Renal cortical epithelial cell (primary cell): ENCODE measurements at regions not wholly inside any gene's neighbourhood (a gene's known extent, or its start where the extent isn't known, plus 50 kb on each side); places are given as distances from the start of the nearest gene placed in this dataset.
"Not testable (repeated sequence)": the region's sequence is repeated elsewhere in the genome, so short reads cannot be mapped to it uniquely, and the experiment has no call there.

ENCODE experiments used
- DNase-seq: peaks from one replicate; pipeline ENCODE4 v3.0.0-alpha.2; 2011; ENCODE audit warnings: low read depth

GRCh38 chr15:20009619-20010018 is 532.0 kb downstream of the GOLGA6L6 start:
- DNase-seq, result not testable (repeated sequence)

GRCh38 chr15:20007338-20007737 is 534.3 kb downstream of the GOLGA6L6 start:
- DNase-seq, result not testable (repeated sequence)

- not testable (repeated sequence) for DNase-seq
These were observed 538.1 kb downstream of the GOLGA6L6 start for GRCh38 chr15:20003471-20003870.

GRCh38 chr15:20002560-20002959 is 539.0 kb downstream of the GOLGA6L6 start:
- DNase-seq, result not testable (repeated sequence)

GRCh38 chr15:19996574-19997194 is 544.9 kb downstream of the GOLGA6L6 start:
- not testable (repeated sequence) for DNase-seq

- DNase-seq, result not testable (repeated sequence)
These were observed 546.3 kb downstream of the GOLGA6L6 start for GRCh38 chr15:19995296-19995695.

- DNase-seq, result no peak
These were observed 549.2 kb downstream of the GOLGA6L6 start for GRCh38 chr15:19992428-19992827.

GRCh38 chr15:19988094-19988660 is 553.4 kb downstream of the GOLGA6L6 start:
- DNase-seq, result no peak

GRCh38 chr15:19987389-19988048 is 554.1 kb downstream of the GOLGA6L6 start:
- no peak for DNase-seq

- no peak for DNase-seq
These were observed 557.5 kb downstream of the GOLGA6L6 start for GRCh38 chr15:19984101-19984500.

GRCh38 chr15:19974998-19975397 is 566.6 kb downstream of the GOLGA6L6 start:
- no peak for DNase-seq

- DNase-seq, result no peak
These were observed 567.9 kb downstream of the GOLGA6L6 start for GRCh38 chr15:19973718-19974117.

- not testable (repeated sequence) for DNase-seq
These were observed 569.0 kb downstream of the GOLGA6L6 start for GRCh38 chr15:19972582-19972981.

GRCh38 chr15:19965574-19965973 is 576.0 kb downstream of the GOLGA6L6 start:
- not testable (repeated sequence) for DNase-seq

- DNase-seq, result not testable (repeated sequence)
These were observed 577.1 kb downstream of the GOLGA6L6 start for GRCh38 chr15:19964480-19964879.

GRCh38 chr15:19956124-19956796 is 585.3 kb downstream of the GOLGA6L6 start:
- no peak for DNase-seq

GRCh38 chr15:19944261-19944888 is 597.2 kb downstream of the GOLGA6L6 start:
- no peak for DNase-seq

GRCh38 chr15:19943515-19943914 is 598.1 kb downstream of the GOLGA6L6 start:
- DNase-seq, result no peak

GRCh38 chr15:19903281-19903680 is 638.3 kb downstream of the GOLGA6L6 start:
- not testable (repeated sequence) for DNase-seq

- DNase-seq, result not testable (repeated sequence)
These were observed 639.2 kb downstream of the GOLGA6L6 start for GRCh38 chr15:19902388-19902787.

- not testable (repeated sequence) for DNase-seq
These were observed 640.2 kb downstream of the GOLGA6L6 start for GRCh38 chr15:19901414-19901813.
